ENCODE measurements at regions not wholly inside any gene's neighbourhood (a gene's known extent, or its start where the extent isn't known, plus 50 kb on each side); places are given as distances from the start of the nearest gene placed in this dataset.

DNA sequence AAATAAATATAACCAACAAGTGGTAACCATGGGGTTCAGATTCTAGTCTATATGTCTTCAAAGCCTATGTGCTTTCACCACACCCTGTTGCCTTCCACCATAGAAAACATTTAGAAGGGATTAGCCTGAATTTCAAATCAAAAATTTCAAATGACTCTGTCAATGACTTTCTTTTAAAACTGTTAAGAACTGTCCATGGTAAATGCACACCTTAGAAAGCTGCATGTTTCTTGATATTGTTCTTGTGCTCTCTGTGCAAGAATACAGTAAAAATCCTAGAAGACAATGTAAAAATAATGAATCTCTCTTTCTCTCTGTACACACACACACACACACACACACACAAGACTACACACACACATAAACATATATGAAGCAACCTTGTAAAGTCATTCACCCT is 74.6 kb upstream of the EXOC1L start:
- CTCF ChIA-PET = interaction anchor here (1.8 kb wide), 1 partner anchor 8 kb away, joined by 4 read pairs; no protein-coding TSS in a partner anchor
- no peaks in the 10 kb centered on the region for H3F3A ChIP-seq (replicated peaks; ENCODE audit: insufficient read depth)
- POLR2A ChIA-PET = no interaction called here

DNA sequence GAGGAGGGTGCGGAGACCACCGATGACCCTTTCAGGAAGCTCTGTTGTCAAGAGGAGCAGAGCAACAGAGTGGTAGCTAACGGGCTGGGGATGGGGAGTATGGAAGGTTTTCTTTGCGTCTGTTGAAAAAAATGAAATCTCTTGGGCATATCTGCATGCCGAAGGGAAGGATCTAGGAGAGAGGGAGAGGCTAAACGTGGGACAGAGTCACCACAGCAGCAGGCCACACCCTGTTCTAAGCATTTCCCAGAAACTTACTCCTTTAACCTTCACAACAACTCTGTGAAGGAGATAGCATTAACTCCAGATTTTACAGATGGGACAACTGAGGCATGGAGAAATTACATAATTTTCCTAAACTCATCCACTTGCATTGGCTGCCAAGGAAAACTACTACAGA is 71.8 kb upstream of the EXOC1L start:
- POLR2A ChIA-PET = no interaction called here

More for the DNA sequence above, 74.6 kb upstream of the EXOC1L start:
- no peak overlapping the region for H3K4me3 ChIP-seq (ENCODE audit: low read depth in 2 of 2, low read length in 1 of 2)
- no peak overlapping the region for H3K9ac ChIP-seq
- TF ChIP-seq, protein P1, sequence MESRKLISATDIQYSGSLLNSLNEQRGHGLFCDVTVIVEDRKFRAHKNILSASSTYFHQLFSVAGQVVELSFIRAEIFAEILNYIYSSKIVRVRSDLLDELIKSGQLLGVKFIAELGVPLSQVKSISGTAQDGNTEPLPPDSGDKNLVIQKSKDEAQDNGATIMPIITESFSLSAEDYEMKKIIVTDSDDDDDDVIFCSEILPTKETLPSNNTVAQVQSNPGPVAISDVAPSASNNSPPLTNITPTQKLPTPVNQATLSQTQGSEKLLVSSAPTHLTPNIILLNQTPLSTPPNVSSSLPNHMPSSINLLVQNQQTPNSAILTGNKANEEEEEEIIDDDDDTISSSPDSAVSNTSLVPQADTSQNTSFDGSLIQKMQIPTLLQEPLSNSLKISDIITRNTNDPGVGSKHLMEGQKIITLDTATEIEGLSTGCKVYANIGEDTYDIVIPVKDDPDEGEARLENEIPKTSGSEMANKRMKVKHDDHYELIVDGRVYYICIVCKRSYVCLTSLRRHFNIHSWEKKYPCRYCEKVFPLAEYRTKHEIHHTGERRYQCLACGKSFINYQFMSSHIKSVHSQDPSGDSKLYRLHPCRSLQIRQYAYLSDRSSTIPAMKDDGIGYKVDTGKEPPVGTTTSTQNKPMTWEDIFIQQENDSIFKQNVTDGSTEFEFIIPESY (IDR thresholded peaks at IDR 0.05; ENCODE audit: borderline replicate concordance, low read depth) = no peak
- TF ChIP-seq, protein P2, sequence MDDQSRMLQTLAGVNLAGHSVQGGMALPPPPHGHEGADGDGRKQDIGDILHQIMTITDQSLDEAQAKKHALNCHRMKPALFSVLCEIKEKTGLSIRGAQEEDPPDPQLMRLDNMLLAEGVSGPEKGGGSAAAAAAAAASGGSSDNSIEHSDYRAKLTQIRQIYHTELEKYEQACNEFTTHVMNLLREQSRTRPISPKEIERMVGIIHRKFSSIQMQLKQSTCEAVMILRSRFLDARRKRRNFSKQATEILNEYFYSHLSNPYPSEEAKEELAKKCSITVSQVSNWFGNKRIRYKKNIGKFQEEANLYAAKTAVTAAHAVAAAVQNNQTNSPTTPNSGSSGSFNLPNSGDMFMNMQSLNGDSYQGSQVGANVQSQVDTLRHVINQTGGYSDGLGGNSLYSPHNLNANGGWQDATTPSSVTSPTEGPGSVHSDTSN (IDR thresholded peaks at IDR 0.05) = no peak
- TF ChIP-seq NRF1 (IDR thresholded peaks at IDR 0.05; ENCODE audit: low read depth, low read length) (no peak), CHD2 (IDR thresholded peaks at IDR 0.05; ENCODE audit: low read length, partially characterized antibody) (no peak), JUND (IDR thresholded peaks at IDR 0.05) (no peak)
- TF ChIP-seq, protein P3, sequence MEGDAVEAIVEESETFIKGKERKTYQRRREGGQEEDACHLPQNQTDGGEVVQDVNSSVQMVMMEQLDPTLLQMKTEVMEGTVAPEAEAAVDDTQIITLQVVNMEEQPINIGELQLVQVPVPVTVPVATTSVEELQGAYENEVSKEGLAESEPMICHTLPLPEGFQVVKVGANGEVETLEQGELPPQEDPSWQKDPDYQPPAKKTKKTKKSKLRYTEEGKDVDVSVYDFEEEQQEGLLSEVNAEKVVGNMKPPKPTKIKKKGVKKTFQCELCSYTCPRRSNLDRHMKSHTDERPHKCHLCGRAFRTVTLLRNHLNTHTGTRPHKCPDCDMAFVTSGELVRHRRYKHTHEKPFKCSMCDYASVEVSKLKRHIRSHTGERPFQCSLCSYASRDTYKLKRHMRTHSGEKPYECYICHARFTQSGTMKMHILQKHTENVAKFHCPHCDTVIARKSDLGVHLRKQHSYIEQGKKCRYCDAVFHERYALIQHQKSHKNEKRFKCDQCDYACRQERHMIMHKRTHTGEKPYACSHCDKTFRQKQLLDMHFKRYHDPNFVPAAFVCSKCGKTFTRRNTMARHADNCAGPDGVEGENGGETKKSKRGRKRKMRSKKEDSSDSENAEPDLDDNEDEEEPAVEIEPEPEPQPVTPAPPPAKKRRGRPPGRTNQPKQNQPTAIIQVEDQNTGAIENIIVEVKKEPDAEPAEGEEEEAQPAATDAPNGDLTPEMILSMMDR (IDR thresholded peaks at IDR 0.05) = no peak
- no peaks in the 10 kb centered on the region for H3K9me2 ChIP-seq
- no peaks in the 10 kb centered on the region; the same call in none of the 2 replicates for H3K27me3 ChIP-seq (ENCODE audit: insufficient read depth)
- peaks cover 0 to 11% of the 10 kb centered on the region in 2 experiments; a peak in 2 of 4 replicates for H3K4me1 ChIP-seq (ENCODE audit: control insufficient read depth in 1 of 2, insufficient read depth in 2 of 2, low read depth in 1 of 2, low read length in 1 of 2)
- H3K36me3 ChIP-seq (replicated peaks in 1 of 2; ENCODE audit: control insufficient read depth in 1 of 2, insufficient read depth in 2 of 2, low read length in 1 of 2) = no peaks in the 10 kb centered on the region
- H4K20me1 ChIP-seq (ENCODE audit: insufficient read depth) = no peaks in the 10 kb centered on the region
- no peak overlapping the region for H3K27ac ChIP-seq (ENCODE audit: low read depth in 2 of 2, low read length in 1 of 2)
- no peak for DNase-seq
- no peaks in the 10 kb centered on the region for H3K79me2 ChIP-seq (ENCODE audit: insufficient read depth)
- no peak overlapping the region for H3K4me2 ChIP-seq
- H2AFZ ChIP-seq (ENCODE audit: low read depth) = no peak overlapping the region
- no peaks in the 10 kb centered on the region for H3K9me3 ChIP-seq

More for the DNA sequence above, 71.8 kb upstream of the EXOC1L start:
- Histone ChIP-seq H3K36me3 (replicated peaks in 1 of 2; ENCODE audit: control insufficient read depth in 1 of 2, insufficient read depth in 2 of 2, low read length in 1 of 2) (no peaks in the 10 kb centered on the region), H3F3A (replicated peaks; ENCODE audit: insufficient read depth) (no peaks in the 10 kb centered on the region), H3K4me3 (ENCODE audit: low read depth in 2 of 2, low read length in 1 of 2) (no peak overlapping the region), H3K79me2 (ENCODE audit: insufficient read depth) (no peaks in the 10 kb centered on the region), H3K4me1 (ENCODE audit: control insufficient read depth in 1 of 2, insufficient read depth in 2 of 2, low read depth in 1 of 2, low read length in 1 of 2) (peaks cover 0 to 7% of the 10 kb centered on the region in 2 experiments; a peak in 2 of 4 replicates), H3K9ac (no peak overlapping the region), H3K9me3 (no peaks in the 10 kb centered on the region), H3K4me2 (no peak overlapping the region), H3K27ac (ENCODE audit: low read depth in 2 of 2, low read length in 1 of 2) (no peak overlapping the region), H4K20me1 (ENCODE audit: insufficient read depth) (no peaks in the 10 kb centered on the region), H3K9me2 (no peaks in the 10 kb centered on the region), H3K27me3 (ENCODE audit: insufficient read depth) (no peaks in the 10 kb centered on the region; the same call in 1 of the 2 replicates), H2AFZ (ENCODE audit: low read depth) (no peak overlapping the region)
- no peak for DNase-seq
- WGBS (ENCODE audit: low lambda C conversion rate) = 57% methylated on average over 6 of the region's 6 CpGs
- CTCF ChIA-PET = no interaction called here
- TF ChIP-seq EP300 (IDR thresholded peaks at IDR 0.05; ENCODE audit: borderline replicate concordance in 1 of 2, low read depth in 1 of 2, low read length in 1 of 2) = no peak
- TF ChIP-seq, protein P1 (IDR thresholded peaks at IDR 0.05; ENCODE audit: borderline replicate concordance, low read depth) = no peak
- TF ChIP-seq GATA2 (CRISPR knock-in tag; IDR thresholded peaks at IDR 0.05) = no peak
- TF ChIP-seq, protein P2 (IDR thresholded peaks at IDR 0.05) = no peak
- TF ChIP-seq, protein P4, sequence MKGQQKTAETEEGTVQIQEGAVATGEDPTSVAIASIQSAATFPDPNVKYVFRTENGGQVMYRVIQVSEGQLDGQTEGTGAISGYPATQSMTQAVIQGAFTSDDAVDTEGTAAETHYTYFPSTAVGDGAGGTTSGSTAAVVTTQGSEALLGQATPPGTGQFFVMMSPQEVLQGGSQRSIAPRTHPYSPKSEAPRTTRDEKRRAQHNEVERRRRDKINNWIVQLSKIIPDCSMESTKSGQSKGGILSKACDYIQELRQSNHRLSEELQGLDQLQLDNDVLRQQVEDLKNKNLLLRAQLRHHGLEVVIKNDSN (IDR thresholded peaks at IDR 0.05; ENCODE audit: borderline replicate concordance, low read depth) = no peak
- TF ChIP-seq, protein P3 (IDR thresholded peaks at IDR 0.05) = no peak
- TF ChIP-seq EZH2phosphoT487 (IDR thresholded peaks at IDR 0.05; ENCODE audit: borderline replicate concordance, low read depth) = no peak

Data from SK-N-SH (cell line).